OCI-LY3 (cell line): ENCODE measurements at regions not wholly inside any gene's neighbourhood (a gene's known extent, or its start where the extent isn't known, plus 50 kb on each side); places are given as distances from the start of the nearest gene placed in this dataset.
"Not testable (repeated sequence)": the region's sequence is repeated elsewhere in the genome, so short reads cannot be mapped to it uniquely, and the experiment has no call there.

Source experiments
- H2AFZ ChIP-seq: fragments of 200-600, 300-600 bp; shearing (Covaris generic); 2 replicates; pipeline ENCODE4 v1.6.0; 2014; ENCODE audit warnings: antibody characterized with exemption, low read depth, low read length
- H3K27ac ChIP-seq: fragments of 200-600, 300-600 bp; sonication (generic); 2 replicates; pipeline ENCODE4 v1.5.1; 2014; ENCODE audit warnings: mild to moderate bottlenecking, low read length, moderate library complexity, mixed read lengths
- H3K27me3 ChIP-seq: fragments of 200-600, 300-600 bp; sonication (generic); 2 replicates; pipeline ENCODE4 v1.6.1; 2014; ENCODE audit warnings: low read depth, low read length, mixed read lengths
- H3K36me3 ChIP-seq: fragments of 200-600, 300-600 bp; sonication (generic); replicated peaks from 2 replicates; pipeline ENCODE3; 2014; ENCODE audit warnings: low read depth, low read length, mixed read lengths
- H3K4me1 ChIP-seq: fragments of 300-600, 200-600 bp; sonication (generic); 2 replicates; pipeline ENCODE4 v1.6.1; 2014; ENCODE audit warnings: low read length, mixed read lengths
- H3K4me2 ChIP-seq: fragments of 200-600, 300-600 bp; sonication (generic); 2 replicates; pipeline ENCODE4 v1.6.1; 2014; ENCODE audit warnings: low read length, mixed read lengths
- H3K4me3 ChIP-seq: fragments of 300-600, 200-600 bp; sonication (generic); 2 replicates; pipeline ENCODE4 v1.5.1; 2014; ENCODE audit warnings: antibody characterized with exemption, mild to moderate bottlenecking, low read length, moderate library complexity
- H3K79me2 ChIP-seq: fragments of 300-600, 200-600 bp; shearing (Covaris generic); 2 replicates; pipeline ENCODE4 v1.6.1; 2014; ENCODE audit warnings: mild to moderate bottlenecking, low read length, mixed read lengths
- H3K9ac ChIP-seq: fragments of 300-600, 200-600 bp; shearing (Covaris generic); 2 replicates; pipeline ENCODE4 v1.6.0; 2014; ENCODE audit warnings: mild to moderate bottlenecking, low read length, moderate library complexity
- H3K9me3 ChIP-seq: fragments of 200-600, 300-600 bp; shearing (Covaris generic); 2 replicates; pipeline ENCODE4 v1.6.1; 2014; ENCODE audit warnings: low read length, mixed read lengths; ENCODE audit not compliant: insufficient read depth
- H4K20me1 ChIP-seq: fragments of 200-600, 300-600 bp; sonication (generic); 2 replicates; pipeline ENCODE4 v1.6.1; 2016; ENCODE audit warnings: low read length, mixed read lengths; ENCODE audit not compliant: insufficient read depth
- EZH2phosphoT487 ChIP-seq: fragments of 200-600 bp; shearing (Covaris generic); IDR thresholded peaks from 2 replicates; pipeline ENCODE4 v1.6.1; 2018; ENCODE audit warnings: antibody characterized with exemption, mixed run types, low read depth
- TF ChIP-seq, protein P1 (sequence below): fragments of 200-600, 300-600 bp; sonication (generic); IDR thresholded peaks from 2 replicates; pipeline ENCODE4 v1.5.1; 2014; ENCODE audit warnings: antibody characterized with exemption, low read length, low read depth

DNA sequence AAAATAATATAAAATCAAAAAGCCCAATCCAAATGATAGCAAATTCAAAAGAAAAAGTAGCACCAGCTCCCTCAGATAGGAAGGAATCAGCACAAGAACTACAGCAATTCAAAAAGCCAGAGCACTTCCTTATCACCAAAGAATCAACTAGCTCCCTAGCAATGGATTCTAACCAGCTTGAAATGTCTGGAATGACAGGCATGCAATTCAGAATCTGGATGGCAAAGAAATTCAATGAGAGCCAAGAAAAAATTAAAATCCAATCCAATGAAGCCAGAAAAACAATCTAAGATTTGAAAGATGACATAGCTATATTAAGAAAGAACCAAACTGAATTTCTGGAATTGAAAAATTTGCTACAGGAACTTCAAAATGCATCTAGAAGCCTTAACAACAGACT, 1334.4 kb upstream of the ALCAM start:
- Histone ChIP-seq H3K36me3 (no peaks in the 10 kb centered on the region), H3K27me3 (no peaks in the 10 kb centered on the region), H3K27ac (no peak overlapping the region), H2AFZ (no peak overlapping the region), H3K9ac (no peak overlapping the region), H3K79me2 (no peaks in the 10 kb centered on the region), H4K20me1 (no peaks in the 10 kb centered on the region), H3K9me3 (no peaks in the 10 kb centered on the region), H3K4me1 (no peaks in the 10 kb centered on the region), H3K4me2 (no peak overlapping the region), H3K4me3 (no peak overlapping the region)
- TF ChIP-seq, protein P1, sequence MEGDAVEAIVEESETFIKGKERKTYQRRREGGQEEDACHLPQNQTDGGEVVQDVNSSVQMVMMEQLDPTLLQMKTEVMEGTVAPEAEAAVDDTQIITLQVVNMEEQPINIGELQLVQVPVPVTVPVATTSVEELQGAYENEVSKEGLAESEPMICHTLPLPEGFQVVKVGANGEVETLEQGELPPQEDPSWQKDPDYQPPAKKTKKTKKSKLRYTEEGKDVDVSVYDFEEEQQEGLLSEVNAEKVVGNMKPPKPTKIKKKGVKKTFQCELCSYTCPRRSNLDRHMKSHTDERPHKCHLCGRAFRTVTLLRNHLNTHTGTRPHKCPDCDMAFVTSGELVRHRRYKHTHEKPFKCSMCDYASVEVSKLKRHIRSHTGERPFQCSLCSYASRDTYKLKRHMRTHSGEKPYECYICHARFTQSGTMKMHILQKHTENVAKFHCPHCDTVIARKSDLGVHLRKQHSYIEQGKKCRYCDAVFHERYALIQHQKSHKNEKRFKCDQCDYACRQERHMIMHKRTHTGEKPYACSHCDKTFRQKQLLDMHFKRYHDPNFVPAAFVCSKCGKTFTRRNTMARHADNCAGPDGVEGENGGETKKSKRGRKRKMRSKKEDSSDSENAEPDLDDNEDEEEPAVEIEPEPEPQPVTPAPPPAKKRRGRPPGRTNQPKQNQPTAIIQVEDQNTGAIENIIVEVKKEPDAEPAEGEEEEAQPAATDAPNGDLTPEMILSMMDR: no peak
- TF ChIP-seq EZH2phosphoT487: no peak

DNA sequence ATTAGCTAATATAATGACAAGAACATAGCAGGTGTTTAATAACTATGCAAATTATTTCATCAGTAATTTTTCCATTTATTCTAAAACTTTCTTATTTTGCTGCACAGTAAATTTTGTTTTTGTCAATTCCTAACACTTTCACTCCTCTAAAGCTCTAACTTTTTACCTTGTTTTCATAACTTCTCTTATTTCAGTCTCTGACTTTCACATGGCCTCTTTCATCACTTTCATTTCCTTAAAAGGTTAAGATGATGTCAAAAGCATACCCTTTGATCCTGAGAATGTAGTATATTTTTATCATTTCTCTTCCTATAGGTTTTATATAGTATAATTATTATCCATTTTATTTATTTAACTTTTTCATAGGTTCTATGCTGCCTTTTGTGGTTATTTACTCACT, 1325.8 kb upstream of the ALCAM start:
- Histone ChIP-seq H3K79me2 (no peaks in the 10 kb centered on the region), H4K20me1 (no peaks in the 10 kb centered on the region), H3K9ac (no peak overlapping the region), H3K4me2 (peak overlapping the region; percentile 22; the same call in 1 of the 2 replicates), H3K9me3 (no peaks in the 10 kb centered on the region), H2AFZ (no peak overlapping the region), H3K4me3 (no peak overlapping the region), H3K36me3 (peaks cover 3% of the 10 kb centered on the region), H3K27me3 (no peaks in the 10 kb centered on the region), H3K27ac (peak overlapping the region; percentile 48), H3K4me1 (peaks cover 13% of the 10 kb centered on the region)
- TF ChIP-seq EZH2phosphoT487: no peak
- TF ChIP-seq, protein P1: no peak

DNA sequence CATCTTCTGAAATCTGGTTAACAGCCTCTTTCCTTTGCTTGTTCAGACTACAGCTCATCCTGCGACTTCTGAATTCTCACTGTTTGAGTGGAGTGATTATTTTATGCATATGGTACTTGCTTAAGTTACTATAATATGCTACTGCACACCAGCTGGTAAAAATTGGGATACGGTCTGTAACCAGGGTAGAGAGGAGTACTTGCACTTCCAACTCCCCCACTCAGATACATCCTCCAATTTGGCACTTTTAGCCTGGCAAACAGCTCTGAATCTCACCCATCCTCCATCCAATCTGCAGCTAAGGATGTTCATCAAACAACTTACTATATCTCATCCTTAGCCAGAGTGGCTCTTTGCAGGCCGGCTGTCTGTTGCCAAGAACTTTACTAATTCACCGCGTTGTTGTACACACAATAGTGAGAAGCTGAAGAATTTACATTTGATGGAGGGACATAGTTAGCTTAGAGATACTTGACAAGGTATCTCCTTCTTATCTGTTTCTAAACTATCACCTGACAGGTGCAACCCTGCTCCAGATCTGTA, 1323.6 kb upstream of the ALCAM start:
- H3K9ac ChIP-seq, H4K20me1 ChIP-seq, H3K27me3 ChIP-seq, H3K9me3 ChIP-seq, H3K4me2 ChIP-seq, H2AFZ ChIP-seq, H3K36me3 ChIP-seq, H3K27ac ChIP-seq, H3K79me2 ChIP-seq, H3K4me3 ChIP-seq: not testable (repeated sequence)
- peaks cover 13% of the 10 kb centered on the region for H3K4me1 ChIP-seq

DNA sequence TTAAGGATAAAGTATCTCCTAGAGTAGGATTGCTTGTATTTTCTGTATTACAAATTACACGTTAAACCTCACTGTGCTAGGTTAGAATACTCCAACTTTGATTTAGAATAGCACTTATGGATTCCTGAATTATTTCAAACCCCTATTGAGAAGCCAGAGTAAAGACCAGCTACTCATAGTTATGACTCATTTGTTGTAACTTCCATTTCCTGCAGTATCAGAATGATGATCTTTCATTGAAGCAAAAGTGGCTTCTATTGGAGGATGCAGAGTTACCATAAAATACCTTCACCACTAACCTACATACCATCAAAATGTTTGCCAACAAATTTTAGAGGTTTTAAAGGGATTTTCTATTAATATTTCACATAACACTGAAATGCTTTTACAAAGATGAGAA, 1322.7 kb upstream of the ALCAM start:
- peaks cover 13% of the 10 kb centered on the region for H3K4me1 ChIP-seq
- H3K9me3 ChIP-seq: no peaks in the 10 kb centered on the region
- H3K79me2 ChIP-seq: no peaks in the 10 kb centered on the region
- no peak overlapping the region for H3K27ac ChIP-seq
- H4K20me1 ChIP-seq: no peaks in the 10 kb centered on the region
- H3K4me2 ChIP-seq: no peak overlapping the region
- H3K27me3 ChIP-seq: no peaks in the 10 kb centered on the region
- no peak for TF ChIP-seq EZH2phosphoT487
- TF ChIP-seq, protein P1: no peak
- peaks cover 3% of the 10 kb centered on the region for H3K36me3 ChIP-seq
- no peak overlapping the region for H2AFZ ChIP-seq
- H3K9ac ChIP-seq: no peak overlapping the region
- H3K4me3 ChIP-seq: no peak overlapping the region

DNA sequence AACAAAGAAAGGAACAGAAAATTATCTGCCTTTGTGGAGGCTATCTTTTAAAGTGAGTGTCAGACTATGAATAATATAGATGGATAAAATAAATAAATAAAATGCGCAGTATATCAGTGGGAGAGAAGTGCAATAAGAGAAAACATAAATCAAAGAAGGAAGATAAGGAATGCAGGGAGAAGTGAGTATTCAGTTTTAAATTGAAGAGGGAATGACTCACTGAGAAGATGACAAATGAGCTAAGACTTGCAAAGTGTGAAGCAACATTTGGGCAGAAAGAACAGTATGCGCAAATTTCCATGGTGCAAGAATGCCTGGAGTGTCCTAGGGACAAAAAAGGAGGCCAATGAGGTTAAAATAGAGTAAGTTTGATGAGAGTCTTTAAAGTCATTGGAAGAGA, 1300.1 kb upstream of the ALCAM start:
- no peak overlapping the region for H3K4me2 ChIP-seq
- no peak overlapping the region for H3K27ac ChIP-seq

More for the DNA sequence above, 1300.1 kb upstream of the ALCAM start:
- no peak overlapping the region for H3K9ac ChIP-seq
- TF ChIP-seq, protein P1: no peak
- no peak for TF ChIP-seq EZH2phosphoT487
- no peak overlapping the region for H3K4me3 ChIP-seq
- H3K79me2 ChIP-seq: no peaks in the 10 kb centered on the region
- no peaks in the 10 kb centered on the region for H3K9me3 ChIP-seq
- H3K36me3 ChIP-seq: no peaks in the 10 kb centered on the region
- H2AFZ ChIP-seq: no peak overlapping the region
- no peaks in the 10 kb centered on the region for H4K20me1 ChIP-seq
- H3K4me1 ChIP-seq: no peaks in the 10 kb centered on the region
- no peaks in the 10 kb centered on the region for H3K27me3 ChIP-seq
